NCI-H2196 treated with DMSO at 0.1 percent for 48 hours (cell line): ENCODE measurements at regions not wholly inside any gene's neighbourhood (a gene's known extent, or its start where the extent isn't known, plus 50 kb on each side); places are given as distances from the start of the nearest gene placed in this dataset.

Source experiments
- DNase-seq: peaks from one replicate; lab custom pipeline; 2025; ENCODE audit not compliant: unreplicated experiment; lab: John Stamatoyannopoulos, UW

- DNase-seq: no peak
Observed at GRCh38 chr2:129431881-129432280, 547.6 kb upstream of the RAB6C start.

GRCh38 chr2:129436809-129437208 lies 542.7 kb upstream of the RAB6C start:
- DNase-seq: no peak

- no peak for DNase-seq
Observed at GRCh38 chr2:129437725-129438124, 541.7 kb upstream of the RAB6C start.

- no peak for DNase-seq
Observed at GRCh38 chr2:129438501-129439057, 540.9 kb upstream of the RAB6C start.

- DNase-seq: no peak
Observed at GRCh38 chr2:129439406-129440302, 539.8 kb upstream of the RAB6C start.

- no peak for DNase-seq
Observed at GRCh38 chr2:129441610-129442009, 537.9 kb upstream of the RAB6C start.

GRCh38 chr2:129443235-129443864 lies 536.1 kb upstream of the RAB6C start:
- no peak for DNase-seq

- DNase-seq: no peak
Observed at GRCh38 chr2:129443865-129444739, 535.4 kb upstream of the RAB6C start.

GRCh38 chr2:129444751-129445150 lies 534.7 kb upstream of the RAB6C start:
- DNase-seq: no peak

GRCh38 chr2:129456691-129457090 lies 522.8 kb upstream of the RAB6C start:
- DNase-seq: no peak

GRCh38 chr2:129457277-129457818 lies 522.1 kb upstream of the RAB6C start:
- DNase-seq: no peak

- DNase-seq: no peak
Observed at GRCh38 chr2:129458006-129458405, 521.5 kb upstream of the RAB6C start.

- no peak for DNase-seq
Observed at GRCh38 chr2:129458436-129458835, 521.0 kb upstream of the RAB6C start.

GRCh38 chr2:129459200-129459876 lies 520.1 kb upstream of the RAB6C start:
- DNase-seq: no peak

- no peak for DNase-seq
Observed at GRCh38 chr2:129459881-129460280, 519.6 kb upstream of the RAB6C start.

GRCh38 chr2:129460299-129461198 lies 518.9 kb upstream of the RAB6C start:
- no peak for DNase-seq

GRCh38 chr2:129462349-129462748 lies 517.1 kb upstream of the RAB6C start:
- no peak for DNase-seq

GRCh38 chr2:129462967-129463366 lies 516.5 kb upstream of the RAB6C start:
- no peak for DNase-seq

GRCh38 chr2:129464036-129464435 lies 515.4 kb upstream of the RAB6C start:
- no peak for DNase-seq
